HG03196 (cell line): ENCODE measurements at regions not wholly inside any gene's neighbourhood (a gene's known extent, or its start where the extent isn't known, plus 50 kb on each side); places are given as distances from the start of the nearest gene placed in this dataset.

ENCODE experiments used
- ATAC-seq: cut with Tn5 transposase; IDR thresholded peaks from one replicate; pipeline ENCODE4 v1.9.1; 2021; ENCODE audit not compliant: unreplicated experiment

- ATAC-seq, result no peak
Observed at GRCh38 chr4:3818371-3818770, 52.2 kb downstream of the ADRA2C start.

DNA sequence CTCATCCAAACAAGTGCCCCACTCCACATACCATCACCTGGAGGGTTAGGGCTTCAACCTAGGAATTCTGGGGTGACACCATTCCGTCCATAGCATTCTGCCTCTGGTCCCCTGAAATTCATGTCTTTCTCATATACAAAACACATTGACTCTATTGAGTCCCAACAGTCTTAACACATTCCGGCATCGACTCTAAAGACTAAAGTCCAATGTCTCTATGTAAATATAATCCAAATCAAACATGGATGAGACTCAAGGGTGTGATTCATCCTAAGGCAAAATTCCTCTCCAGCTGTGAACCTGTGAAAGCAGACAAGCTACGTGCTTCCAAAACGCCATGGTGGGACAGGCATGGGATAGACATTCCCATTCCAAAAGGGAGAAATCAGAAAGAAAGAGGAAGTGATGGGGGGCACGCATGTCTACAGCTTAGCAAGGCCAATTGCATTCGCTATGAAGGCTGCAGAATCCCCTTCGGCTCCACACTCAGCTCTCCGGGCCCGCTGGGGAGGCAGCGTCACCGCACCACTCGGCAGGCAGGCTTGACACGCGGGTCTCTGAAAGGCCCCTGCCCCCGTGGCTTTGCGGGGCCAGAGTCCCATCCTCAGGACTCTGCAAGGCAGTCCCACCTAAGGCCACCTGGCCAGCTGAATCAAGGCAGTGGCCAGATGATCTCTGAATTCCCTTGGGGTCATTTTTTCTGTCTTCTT lies 53.2 kb downstream of the ADRA2C start:
- no peak for ATAC-seq

GRCh38 chr4:3820016-3820805 lies 54.0 kb downstream of the ADRA2C start:
- ATAC-seq, result no peak

- ATAC-seq, result no peak
Observed at GRCh38 chr4:3820806-3821579, 54.8 kb downstream of the ADRA2C start.

GRCh38 chr4:3821580-3822229 lies 55.5 kb downstream of the ADRA2C start:
- ATAC-seq, result no peak

DNA sequence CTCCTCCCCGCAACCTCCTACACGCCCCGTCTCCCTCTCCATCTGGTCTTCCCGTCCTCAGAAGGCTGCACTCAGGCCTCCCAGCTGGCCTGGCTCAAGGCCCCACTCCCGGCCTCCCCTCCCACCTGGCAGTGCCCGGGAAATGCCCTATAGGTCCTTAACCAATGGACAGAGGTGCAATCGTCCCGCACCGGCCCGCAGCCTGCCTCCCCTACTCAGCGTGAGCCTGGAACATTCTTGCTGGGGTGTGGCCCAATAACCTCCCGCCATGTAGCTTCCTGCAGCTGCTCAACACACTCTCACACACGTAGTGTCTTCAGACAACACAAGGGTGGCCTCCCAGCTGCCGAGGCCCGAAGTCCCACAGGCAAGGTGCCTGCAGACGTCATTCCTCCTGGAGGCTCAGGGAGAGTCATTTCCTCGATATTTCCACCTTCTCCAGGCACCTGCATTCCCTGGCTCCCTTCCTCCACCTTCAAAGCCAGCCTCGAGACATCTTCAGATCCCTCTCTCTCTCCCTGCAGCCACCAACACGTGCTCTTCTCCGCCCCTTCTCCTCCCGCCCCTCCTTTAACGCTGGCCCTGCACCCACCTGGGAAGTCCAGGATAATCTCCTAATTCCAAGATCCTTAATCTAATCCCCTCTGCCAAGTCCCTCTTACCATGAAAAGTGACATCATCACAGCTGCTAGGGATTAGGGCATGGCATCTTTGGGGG lies 56.2 kb downstream of the ADRA2C start:
- no peak for ATAC-seq

DNA sequence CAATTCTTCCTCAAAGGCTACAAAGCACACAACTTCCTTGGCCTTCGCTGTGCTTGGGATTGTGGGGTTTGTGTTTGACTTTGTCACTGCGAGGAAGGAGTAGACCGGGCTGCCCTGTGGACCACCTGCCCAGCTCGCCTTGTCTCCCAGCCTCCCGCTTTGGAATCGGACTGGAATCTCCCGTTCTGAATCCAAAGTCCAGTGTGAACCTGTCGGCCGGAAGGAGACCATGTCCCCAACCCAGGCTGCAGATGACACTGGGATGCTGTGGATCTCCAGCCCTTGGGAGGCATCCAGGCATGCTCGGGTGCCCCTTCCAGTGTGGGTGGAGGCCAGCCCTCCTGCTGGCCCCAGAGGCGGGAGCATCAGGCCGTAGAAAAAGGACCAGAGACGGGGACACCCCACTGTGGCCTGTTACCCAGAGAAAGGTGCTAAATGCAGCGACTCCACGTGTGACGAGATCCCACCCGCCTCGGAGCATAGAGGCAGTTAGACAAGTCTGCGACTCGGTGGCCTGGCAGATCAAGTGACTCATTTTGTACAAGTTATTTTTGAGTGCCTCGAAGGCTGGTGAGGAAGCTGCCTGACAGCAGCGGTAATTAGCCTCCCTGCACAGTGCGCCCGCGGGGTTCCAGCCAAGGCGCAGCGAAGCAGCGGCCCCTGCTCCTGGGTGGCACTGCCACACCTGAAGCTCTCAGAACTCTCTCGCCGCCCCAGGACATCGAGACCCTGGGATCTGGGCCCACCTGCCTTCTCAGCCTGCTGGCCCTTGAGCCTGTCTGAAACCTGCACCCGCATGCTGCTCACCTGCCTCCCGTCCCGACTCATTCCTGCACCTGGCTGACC lies 57.5 kb downstream of the ADRA2C start:
- ATAC-seq, result no peak

DNA sequence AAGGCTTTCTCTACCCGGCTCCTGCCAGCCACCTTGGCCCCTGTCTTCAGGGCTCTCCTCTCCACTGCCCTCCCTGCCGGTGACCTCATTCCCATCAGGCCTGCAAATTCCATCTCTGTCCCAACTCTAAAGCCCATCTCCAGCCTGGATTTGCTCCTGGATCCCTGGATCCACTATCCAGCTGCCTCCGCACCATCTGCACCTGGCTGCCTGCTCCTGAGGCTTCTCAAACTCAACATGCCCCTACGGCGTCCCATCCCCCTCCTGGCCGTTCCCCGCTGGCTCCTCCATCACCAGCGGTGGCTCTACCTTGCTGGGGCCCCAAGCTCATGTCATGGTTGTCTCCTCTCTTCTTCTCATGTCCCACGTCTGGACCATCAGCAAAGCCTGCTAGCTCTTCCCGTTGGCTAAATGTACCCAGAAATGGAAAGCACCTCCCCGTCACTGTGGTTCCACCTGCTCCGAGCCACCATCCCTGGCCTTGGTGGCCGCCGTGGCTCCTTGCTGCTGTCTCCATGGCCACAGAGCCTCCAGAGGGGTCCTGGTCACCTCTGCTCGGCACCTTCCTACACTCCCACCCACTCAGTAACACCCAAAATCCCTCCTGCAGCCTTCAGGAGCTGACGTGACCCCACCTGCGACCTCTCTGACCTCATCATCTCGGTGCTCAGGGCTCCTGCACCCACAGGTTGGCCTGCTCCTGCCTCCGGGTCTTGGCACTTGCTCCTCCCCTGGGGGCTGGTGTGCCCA lies 58.5 kb downstream of the ADRA2C start:
- no peak for ATAC-seq

DNA sequence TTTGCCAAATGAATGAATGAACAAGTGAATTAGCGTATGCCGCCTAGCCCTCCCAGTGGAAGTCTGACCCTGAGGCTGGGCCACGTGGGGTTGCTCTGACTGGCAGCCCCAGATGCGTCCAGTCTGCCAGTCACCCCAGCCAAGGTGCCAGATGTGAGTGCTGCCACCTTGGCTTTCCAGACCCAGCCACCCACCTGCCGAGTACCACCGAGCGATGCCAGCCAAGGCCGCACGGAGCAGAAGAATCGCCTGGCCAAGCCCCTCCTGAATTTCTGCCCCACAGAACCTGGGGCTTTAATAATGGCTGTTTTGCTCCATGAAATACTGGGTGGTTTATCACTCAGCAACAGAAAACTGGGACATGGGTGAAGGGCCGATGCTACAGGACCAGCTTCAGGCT lies 59.3 kb downstream of the ADRA2C start:
- no peak for ATAC-seq

- no peak for ATAC-seq
Observed at GRCh38 chr4:3826247-3827172, 60.3 kb downstream of the ADRA2C start.

- ATAC-seq, result no peak
Observed at GRCh38 chr4:3827616-3828492, 61.7 kb downstream of the ADRA2C start.

- ATAC-seq, result no peak
Observed at GRCh38 chr4:3828546-3828945, 62.4 kb downstream of the ADRA2C start.

GRCh38 chr4:3829211-3829955 lies 63.2 kb downstream of the ADRA2C start:
- no peak for ATAC-seq

GRCh38 chr4:3829956-3830773 lies 64.0 kb downstream of the ADRA2C start:
- ATAC-seq, result no peak

GRCh38 chr4:3830774-3831528 lies 64.8 kb downstream of the ADRA2C start:
- ATAC-seq, result no peak
